ENCODE measurements at regions not wholly inside any gene's neighbourhood (a gene's known extent, or its start where the extent isn't known, plus 50 kb on each side); places are given as distances from the start of the nearest gene placed in this dataset.

DNA sequence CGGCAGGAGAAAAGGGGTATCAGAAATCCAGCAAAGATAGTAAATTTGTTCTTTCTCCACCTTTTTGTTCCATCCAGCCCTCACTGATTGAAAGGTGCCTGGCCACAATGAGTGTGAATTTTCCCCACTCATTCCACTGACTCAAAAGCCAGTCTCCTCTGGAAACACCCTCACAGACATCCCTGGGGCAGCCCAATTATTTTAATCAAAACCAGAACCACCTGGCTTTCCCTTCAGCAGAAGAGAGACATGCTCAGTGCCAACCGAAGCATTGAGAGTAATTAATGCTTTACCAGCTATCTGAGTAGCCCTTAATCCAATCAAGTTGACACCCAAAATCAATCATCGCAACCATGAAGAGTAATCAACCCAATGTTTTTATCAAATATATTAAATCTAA is 1129.6 kb upstream of the GBE1 start:
- DNase-seq (ENCODE audit: low spot score) = no peak
- no peak for ATAC-seq (ENCODE audit: low FRiP score)
- TF ChIP-seq, protein P1, sequence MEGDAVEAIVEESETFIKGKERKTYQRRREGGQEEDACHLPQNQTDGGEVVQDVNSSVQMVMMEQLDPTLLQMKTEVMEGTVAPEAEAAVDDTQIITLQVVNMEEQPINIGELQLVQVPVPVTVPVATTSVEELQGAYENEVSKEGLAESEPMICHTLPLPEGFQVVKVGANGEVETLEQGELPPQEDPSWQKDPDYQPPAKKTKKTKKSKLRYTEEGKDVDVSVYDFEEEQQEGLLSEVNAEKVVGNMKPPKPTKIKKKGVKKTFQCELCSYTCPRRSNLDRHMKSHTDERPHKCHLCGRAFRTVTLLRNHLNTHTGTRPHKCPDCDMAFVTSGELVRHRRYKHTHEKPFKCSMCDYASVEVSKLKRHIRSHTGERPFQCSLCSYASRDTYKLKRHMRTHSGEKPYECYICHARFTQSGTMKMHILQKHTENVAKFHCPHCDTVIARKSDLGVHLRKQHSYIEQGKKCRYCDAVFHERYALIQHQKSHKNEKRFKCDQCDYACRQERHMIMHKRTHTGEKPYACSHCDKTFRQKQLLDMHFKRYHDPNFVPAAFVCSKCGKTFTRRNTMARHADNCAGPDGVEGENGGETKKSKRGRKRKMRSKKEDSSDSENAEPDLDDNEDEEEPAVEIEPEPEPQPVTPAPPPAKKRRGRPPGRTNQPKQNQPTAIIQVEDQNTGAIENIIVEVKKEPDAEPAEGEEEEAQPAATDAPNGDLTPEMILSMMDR (IDR thresholded peaks at IDR 0.05) = no peak

DNA sequence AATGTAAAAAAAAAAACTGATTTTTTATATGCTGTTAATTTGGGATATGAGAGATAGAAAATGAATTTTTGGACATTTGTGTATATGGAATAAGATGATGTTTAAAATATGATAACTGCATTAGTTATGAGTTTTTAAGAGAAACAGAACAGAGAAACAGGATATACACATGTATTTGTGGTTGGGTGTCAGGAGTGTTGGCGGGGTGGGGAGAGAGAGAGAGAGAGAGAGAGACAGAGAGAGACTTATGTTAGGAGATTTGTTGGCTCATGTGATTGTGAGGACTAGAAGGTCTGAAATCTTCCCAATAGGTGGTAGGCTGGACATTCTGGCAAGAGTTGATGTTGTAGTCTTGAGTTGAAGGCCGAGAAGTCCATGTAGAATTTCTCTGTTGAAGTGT is 1121.6 kb upstream of the GBE1 start:
- TF ChIP-seq, protein P1 (IDR thresholded peaks at IDR 0.05) = no peak
- ATAC-seq (ENCODE audit: low FRiP score) = no peak

DNA sequence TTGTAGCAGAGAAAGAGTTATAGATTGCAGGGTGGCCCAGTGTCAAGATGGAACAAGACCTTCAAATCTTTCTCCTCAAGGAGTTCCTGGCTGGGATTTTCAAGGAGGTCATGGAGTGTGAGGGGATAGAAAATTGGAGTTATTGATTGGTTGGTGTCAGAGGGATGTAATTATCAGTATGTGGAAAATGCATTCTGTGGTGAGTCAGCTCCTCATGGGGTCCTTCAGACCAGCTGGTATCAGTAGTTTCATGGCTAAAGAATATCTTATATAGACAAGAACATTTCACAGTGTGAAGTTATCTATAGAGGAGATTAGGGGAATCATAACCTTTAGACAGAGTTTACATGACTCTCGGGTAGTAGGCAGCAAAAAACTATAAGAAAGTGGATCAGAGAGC is 1114.0 kb upstream of the GBE1 start:
- DNase-seq (ENCODE audit: low spot score) = no peak
- ATAC-seq (ENCODE audit: low FRiP score) = no peak
- TF ChIP-seq, protein P1 (IDR thresholded peaks at IDR 0.05) = no peak

More for the DNA sequence above, 1121.6 kb upstream of the GBE1 start:
- no peak for DNase-seq (ENCODE audit: low spot score)

DNA sequence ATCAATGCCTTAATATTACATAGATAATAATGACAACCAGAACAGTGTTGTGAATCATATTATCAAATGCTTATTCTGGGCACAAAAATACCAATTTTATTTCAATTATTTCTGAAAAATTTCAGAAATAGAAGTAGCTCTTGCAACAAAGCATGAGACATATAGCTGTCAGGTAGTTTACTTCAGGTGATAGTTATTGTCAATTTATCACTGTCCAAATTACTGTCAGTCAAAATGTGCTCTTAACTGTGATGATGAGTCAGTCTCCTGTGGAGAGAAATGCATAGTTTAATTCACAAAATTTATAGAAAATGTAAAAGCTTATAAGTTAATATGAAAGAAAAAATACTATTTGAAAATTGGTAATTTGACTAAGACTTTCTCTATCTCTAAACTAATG is 1078.4 kb upstream of the GBE1 start:
- DNase-seq (ENCODE audit: low spot score) (no peak), ATAC-seq (ENCODE audit: low FRiP score) (no peak)
- TF ChIP-seq, protein P1 (IDR thresholded peaks at IDR 0.05) = no peak

DNA sequence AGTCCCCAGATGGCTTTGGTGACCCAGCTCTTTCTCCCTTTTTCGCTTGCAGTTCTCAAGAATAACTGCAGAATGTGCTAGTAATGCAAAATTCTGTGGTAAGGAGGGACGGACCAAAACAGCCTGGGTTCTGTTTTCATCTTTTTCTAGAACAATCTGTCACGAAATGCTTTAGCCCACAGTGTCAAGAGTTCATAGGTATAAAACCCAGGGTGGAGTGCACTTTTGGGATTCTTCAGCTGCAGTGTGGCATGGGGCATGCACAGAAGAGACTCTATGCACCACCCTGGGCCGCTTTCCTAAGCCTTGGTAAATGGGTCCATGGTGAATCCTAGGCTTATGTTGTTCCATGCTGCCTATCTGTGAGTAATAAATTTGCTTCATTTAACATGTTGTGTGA is 1072.7 kb upstream of the GBE1 start:
- TF ChIP-seq, protein P1 (IDR thresholded peaks at IDR 0.05) = no peak
- DNase-seq (ENCODE audit: low spot score) (no peak), ATAC-seq (ENCODE audit: low FRiP score) (no peak)

DNA sequence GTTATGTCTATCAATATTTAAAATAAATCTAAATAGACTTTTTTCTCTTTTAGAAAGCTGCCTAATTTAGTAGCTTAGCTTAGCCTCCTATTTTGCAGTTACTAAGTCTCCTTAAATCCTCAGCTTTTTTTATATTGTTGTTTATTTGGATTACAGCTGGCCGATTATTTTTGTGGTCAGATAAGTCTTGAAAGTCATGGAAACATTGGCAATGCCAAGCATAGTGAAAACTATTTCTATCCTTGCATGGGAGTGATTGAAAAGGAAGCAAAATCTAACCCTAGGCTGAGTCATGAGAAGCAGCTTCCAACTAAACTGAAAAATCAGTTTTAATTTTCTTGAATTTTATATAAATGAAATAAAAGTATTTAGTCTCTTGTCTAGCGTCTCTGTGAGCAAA is 1063.0 kb upstream of the GBE1 start:
- ATAC-seq (ENCODE audit: low FRiP score) = no peak
- no peak for DNase-seq (ENCODE audit: low spot score)
- TF ChIP-seq, protein P1 (IDR thresholded peaks at IDR 0.05) = no peak

DNA sequence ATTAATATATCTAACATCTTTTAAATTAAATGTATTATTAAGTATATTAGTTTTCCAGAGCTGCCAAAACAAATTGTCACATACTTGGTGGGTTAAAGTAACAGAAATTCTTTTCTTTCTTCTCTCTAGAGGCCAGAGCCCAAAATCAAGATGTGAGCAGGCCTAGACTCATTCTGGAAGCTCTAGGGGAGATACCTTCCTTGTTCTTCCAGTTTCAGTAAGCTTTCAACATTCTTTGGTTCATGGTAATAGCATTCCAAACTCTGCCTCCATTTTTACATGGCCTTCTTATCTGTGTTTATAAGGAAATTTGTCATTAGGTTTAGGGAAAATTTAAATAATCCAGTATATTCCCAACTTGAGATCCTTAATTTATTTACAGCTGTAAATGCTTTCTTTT is 1054.6 kb upstream of the GBE1 start:
- TF ChIP-seq, protein P1 (IDR thresholded peaks at IDR 0.05) = no peak
- ATAC-seq (ENCODE audit: low FRiP score) (no peak), DNase-seq (ENCODE audit: low spot score) (no peak)
